ENCODE measurements at regions not wholly inside any gene's neighbourhood (a gene's known extent, or its start where the extent isn't known, plus 50 kb on each side); places are given as distances from the start of the nearest gene placed in this dataset.

DNA sequence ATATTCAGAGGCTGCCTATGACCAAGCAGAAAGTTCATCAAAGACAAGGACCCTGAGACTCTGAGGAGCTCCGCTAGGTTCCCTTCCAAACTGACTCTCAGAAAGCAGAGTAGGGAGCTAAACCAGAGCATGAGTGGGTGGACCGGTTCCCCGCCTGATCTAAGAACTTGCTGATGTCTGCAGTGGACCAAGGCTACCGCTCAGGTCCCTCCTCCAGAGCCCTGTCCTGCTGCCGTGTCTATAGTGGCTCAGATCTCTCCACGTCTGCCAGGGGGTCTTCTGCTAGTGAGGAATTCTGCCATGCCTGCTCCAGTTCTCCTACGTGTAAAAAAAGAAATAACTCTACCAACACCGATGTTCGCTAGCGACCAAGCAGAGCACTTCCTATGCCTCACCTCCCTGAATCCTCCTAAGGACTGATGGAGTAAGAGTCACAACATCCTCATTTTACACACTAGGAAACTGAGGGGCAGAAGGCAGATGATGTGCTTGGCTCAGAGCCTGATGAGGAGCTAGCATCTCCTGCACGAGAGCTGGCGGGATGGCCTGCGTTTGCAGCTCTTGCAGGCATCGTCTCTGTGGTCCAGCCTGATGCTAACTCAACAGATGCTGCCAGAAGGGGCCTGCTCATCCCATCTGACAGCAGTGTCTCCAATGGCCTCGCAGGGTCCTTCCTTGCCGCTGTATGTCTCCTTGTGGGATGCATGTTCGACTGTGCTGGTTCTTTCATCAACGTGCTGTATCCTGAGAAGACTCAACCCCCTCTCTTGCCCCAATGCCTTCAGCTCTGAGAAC is 265.5 kb downstream of the C16orf95 start:
- Histone ChIP-seq H3K9me3 (peaks cover 0 to 10% (median 3%) of the 10 kb centered on the region in 12 donors), H3K27me3 (peaks cover 0 to 12% (median 0%) of the 10 kb centered on the region in 9 donors), H3K4me3 (no peak overlapping the region), H3K4me1 (no peaks in the 10 kb centered on the region), H3K36me3 (no peaks in the 10 kb centered on the region), H3K27ac (no peak overlapping the region)
- intact Hi-C loops (cut with DNase I): loop anchor here in 2 of 10 donors (10.0 kb wide), 2 partner anchors 217 to 287 kb away; no protein-coding TSS in a partner anchor
- ATAC-seq: no peak
- TF ChIP-seq POLR2A (IDR thresholded peaks at IDR 0.05): no peak
- TF ChIP-seq, protein P1, sequence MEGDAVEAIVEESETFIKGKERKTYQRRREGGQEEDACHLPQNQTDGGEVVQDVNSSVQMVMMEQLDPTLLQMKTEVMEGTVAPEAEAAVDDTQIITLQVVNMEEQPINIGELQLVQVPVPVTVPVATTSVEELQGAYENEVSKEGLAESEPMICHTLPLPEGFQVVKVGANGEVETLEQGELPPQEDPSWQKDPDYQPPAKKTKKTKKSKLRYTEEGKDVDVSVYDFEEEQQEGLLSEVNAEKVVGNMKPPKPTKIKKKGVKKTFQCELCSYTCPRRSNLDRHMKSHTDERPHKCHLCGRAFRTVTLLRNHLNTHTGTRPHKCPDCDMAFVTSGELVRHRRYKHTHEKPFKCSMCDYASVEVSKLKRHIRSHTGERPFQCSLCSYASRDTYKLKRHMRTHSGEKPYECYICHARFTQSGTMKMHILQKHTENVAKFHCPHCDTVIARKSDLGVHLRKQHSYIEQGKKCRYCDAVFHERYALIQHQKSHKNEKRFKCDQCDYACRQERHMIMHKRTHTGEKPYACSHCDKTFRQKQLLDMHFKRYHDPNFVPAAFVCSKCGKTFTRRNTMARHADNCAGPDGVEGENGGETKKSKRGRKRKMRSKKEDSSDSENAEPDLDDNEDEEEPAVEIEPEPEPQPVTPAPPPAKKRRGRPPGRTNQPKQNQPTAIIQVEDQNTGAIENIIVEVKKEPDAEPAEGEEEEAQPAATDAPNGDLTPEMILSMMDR (IDR thresholded peaks at IDR 0.05): no peak
- no peak for DNase-seq
- WGBS, 4 donors: 82 to 90% (median 85%) methylated on average over 18 of the region's 18 CpGs

- H3K4me3 ChIP-seq: no peak overlapping the region
- intact Hi-C loops (cut with DNase I): loop anchor here in 2 of 10 donors (10.0 kb wide), 2 partner anchors 218 to 288 kb away; no protein-coding TSS in a partner anchor
- WGBS, 4 donors: 48 to 71% (median 67%) methylated on average over 6 of the region's 6 CpGs
- peaks cover 0 to 12% (median 0%) of the 10 kb centered on the region in 9 donors for H3K27me3 ChIP-seq
- ATAC-seq (peak in 3 of 4 donors; percentile 28 to 64 (median 51)), DNase-seq (no peak)
- H3K9me3 ChIP-seq: peaks cover 0 to 10% (median 3%) of the 10 kb centered on the region in 12 donors
- H3K36me3 ChIP-seq: no peaks in the 10 kb centered on the region
- H3K4me1 ChIP-seq: no peaks in the 10 kb centered on the region
- no peak overlapping the region for H3K27ac ChIP-seq
- TF ChIP-seq POLR2A (IDR thresholded peaks at IDR 0.05): no peak
- TF ChIP-seq, protein P1 (IDR thresholded peaks at IDR 0.05): no peak
These were observed 264.7 kb downstream of the C16orf95 start for GRCh38 chr16:87052506-87052905.

GRCh38 chr16:87053016-87053982 is 263.9 kb downstream of the C16orf95 start:
- ATAC-seq: peak in 2 of 4 donors; percentile 38 to 40
- no peak for DNase-seq
- H3K36me3 ChIP-seq: no peaks in the 10 kb centered on the region
- peaks cover 0 to 10% (median 3%) of the 10 kb centered on the region in 12 donors for H3K9me3 ChIP-seq
- no peak overlapping the region for H3K27ac ChIP-seq
- H3K27me3 ChIP-seq: peaks cover 0 to 12% (median 0%) of the 10 kb centered on the region in 9 donors
- H3K4me3 ChIP-seq: no peak overlapping the region
- WGBS, 4 donors: 41 to 49% (median 45%) methylated on average over 27 to 39 of the region's 39 CpGs
- intact Hi-C loops (cut with DNase I): loop anchor here in 2 of 10 donors (10.0 kb wide), 2 partner anchors 218 to 288 kb away; no protein-coding TSS in a partner anchor
- no peaks in the 10 kb centered on the region for H3K4me1 ChIP-seq
- TF ChIP-seq, protein P1 (IDR thresholded peaks at IDR 0.05): peak in 2 of 12 donors; percentile 20 to 30
- no peak for TF ChIP-seq POLR2A (IDR thresholded peaks at IDR 0.05)

Measured in heart left ventricle (tissue), 16 donors.